Epithelial cell of proximal tubule (primary cell): ENCODE measurements at regions not wholly inside any gene's neighbourhood (a gene's known extent, or its start where the extent isn't known, plus 50 kb on each side); places are given as distances from the start of the nearest gene placed in this dataset.

Experiments
- DNase-seq: peaks from one replicate; pipeline ENCODE4 v3.0.0-alpha.2; 2011; ENCODE audit warnings: low read depth
- H3K4me3 ChIP-seq: 2 replicates; pipeline ENCODE4 v1.5.1; 2011; ENCODE audit warnings: low read depth, mild to moderate bottlenecking, low read length
- CTCF ChIP-seq: conservative IDR thresholded peaks from 2 replicates; pipeline ENCODE4 v1.5.1; 2012; ENCODE audit warnings: low read depth, mild to moderate bottlenecking, low read length

GRCh38 chr21:16044676-16045075 lies 314.9 kb downstream of the USP25 start:
- no peak for TF ChIP-seq CTCF
- DNase-seq = no peak

GRCh38 chr21:16046656-16047330 lies 317.0 kb downstream of the USP25 start:
- no peak for TF ChIP-seq CTCF
- H3K4me3 ChIP-seq = no peak overlapping the region
- no peak for DNase-seq

More at GRCh38 chr21:16044676-16045075, 314.9 kb downstream of the USP25 start:
- H3K4me3 ChIP-seq = no peak overlapping the region

- DNase-seq = no peak
These were observed 318.1 kb downstream of the USP25 start for GRCh38 chr21:16047904-16048303.

GRCh38 chr21:16055014-16055413 lies 325.2 kb downstream of the USP25 start:
- no peak for DNase-seq
- no peak overlapping the region for H3K4me3 ChIP-seq
- no peak for TF ChIP-seq CTCF

More at GRCh38 chr21:16047904-16048303, 318.1 kb downstream of the USP25 start:
- H3K4me3 ChIP-seq = no peak overlapping the region
- no peak for TF ChIP-seq CTCF

GRCh38 chr21:16058896-16059295 lies 329.1 kb downstream of the USP25 start:
- DNase-seq = no peak
- no peak for TF ChIP-seq CTCF
- no peak overlapping the region for H3K4me3 ChIP-seq

- H3K4me3 ChIP-seq = no peak overlapping the region
- no peak for TF ChIP-seq CTCF
- DNase-seq = no peak
These were observed 330.2 kb downstream of the USP25 start for GRCh38 chr21:16059981-16060380.

GRCh38 chr21:16061194-16061593 lies 331.4 kb downstream of the USP25 start:
- TF ChIP-seq CTCF = no peak
- no peak overlapping the region for H3K4me3 ChIP-seq
- DNase-seq = no peak
